GM18519 (cell line): ENCODE measurements at regions not wholly inside any gene's neighbourhood (a gene's known extent, or its start where the extent isn't known, plus 50 kb on each side); places are given as distances from the start of the nearest gene placed in this dataset.

Source experiments
- ATAC-seq: cut with Tn5 transposase; IDR thresholded peaks from one replicate; pipeline ENCODE4 v1.9.1; 2021; ENCODE audit warnings: mild to moderate bottlenecking, moderate library complexity; ENCODE audit not compliant: unreplicated experiment, low FRiP score

GRCh38 chr2:163302141-163302540 lies 433.7 kb downstream of the FIGN start:
- ATAC-seq, result no peak

- no peak for ATAC-seq
Measured at GRCh38 chr2:163291790-163292189, 444.0 kb downstream of the FIGN start.

DNA sequence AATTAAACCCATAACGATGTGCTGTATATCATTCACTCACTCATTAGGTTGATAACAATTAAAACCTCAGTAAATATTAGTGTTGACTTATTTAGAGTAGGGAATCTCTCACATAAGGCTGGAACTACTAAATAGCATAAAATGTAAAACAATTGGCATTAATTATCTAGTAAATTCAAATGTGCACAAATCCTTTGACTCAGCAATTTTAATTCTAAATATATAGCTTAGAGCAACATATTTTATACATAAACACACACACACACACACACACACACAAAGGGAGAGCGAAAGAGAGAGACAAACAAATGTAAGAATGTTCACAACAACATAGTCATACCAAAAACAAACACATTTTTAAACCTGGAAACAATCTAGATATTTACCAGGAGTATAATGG lies 443.1 kb upstream of the KCNH7 start:
- no peak for ATAC-seq

GRCh38 chr2:163269374-163270021 lies 430.9 kb upstream of the KCNH7 start:
- no peak for ATAC-seq

GRCh38 chr2:163266772-163267171 lies 428.2 kb upstream of the KCNH7 start:
- no peak for ATAC-seq

DNA sequence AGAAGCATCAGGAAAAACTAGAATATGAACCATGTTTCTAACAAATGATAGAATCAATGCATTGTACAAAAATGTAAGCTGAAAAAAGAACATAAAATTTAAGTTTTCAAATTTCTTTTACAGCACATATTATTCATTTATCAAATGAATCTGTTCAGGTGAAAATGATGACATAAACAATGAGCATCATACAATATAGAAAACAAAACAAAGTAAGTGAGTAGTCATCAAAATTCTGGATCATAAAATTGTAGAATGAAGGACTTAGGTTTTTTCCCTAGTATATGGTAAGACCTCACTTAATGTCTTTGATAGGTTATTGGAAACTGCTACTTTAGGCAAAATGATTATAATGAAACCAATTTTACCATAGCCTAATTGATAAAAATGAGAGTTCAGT lies 427.0 kb upstream of the KCNH7 start:
- no peak for ATAC-seq

DNA sequence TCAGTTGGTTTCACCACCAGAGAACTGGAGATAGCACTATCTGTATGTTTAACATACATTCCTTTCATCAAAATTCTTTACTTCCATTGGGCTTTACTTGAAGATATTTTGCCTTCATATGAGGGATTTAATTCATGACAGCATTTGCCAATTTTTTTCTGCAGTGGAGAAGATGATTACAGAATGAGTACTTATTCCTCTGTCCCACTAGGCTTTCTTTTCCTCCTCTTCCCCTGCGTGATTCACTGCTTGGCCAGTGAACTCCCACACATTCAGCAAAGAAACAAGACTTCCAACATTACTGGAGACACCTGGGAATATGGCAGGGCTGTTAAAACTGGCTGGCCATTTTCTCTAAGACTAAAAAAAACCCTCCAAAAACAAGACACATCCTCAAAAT lies 425.8 kb upstream of the KCNH7 start:
- ATAC-seq, result no peak

GRCh38 chr2:163259489-163259888 lies 420.9 kb upstream of the KCNH7 start:
- no peak for ATAC-seq

DNA sequence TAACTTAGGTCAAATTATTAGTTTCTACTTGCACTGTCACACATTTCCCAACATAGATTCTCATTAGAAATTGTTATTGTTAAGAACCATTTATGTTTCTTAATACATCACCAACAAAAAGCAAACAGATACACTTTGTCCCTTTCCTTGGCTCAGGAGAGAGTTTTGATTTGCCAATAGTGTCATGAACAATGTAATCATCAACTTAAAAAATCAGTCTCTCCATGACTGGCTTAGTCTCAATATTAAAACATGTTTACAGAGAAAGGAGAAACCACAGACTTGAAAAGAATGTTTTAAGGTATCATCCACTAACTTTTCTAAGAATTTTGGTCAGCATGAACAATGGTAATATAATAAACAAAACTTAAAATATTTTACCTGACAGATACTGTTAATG lies 416.5 kb upstream of the KCNH7 start:
- no peak for ATAC-seq

DNA sequence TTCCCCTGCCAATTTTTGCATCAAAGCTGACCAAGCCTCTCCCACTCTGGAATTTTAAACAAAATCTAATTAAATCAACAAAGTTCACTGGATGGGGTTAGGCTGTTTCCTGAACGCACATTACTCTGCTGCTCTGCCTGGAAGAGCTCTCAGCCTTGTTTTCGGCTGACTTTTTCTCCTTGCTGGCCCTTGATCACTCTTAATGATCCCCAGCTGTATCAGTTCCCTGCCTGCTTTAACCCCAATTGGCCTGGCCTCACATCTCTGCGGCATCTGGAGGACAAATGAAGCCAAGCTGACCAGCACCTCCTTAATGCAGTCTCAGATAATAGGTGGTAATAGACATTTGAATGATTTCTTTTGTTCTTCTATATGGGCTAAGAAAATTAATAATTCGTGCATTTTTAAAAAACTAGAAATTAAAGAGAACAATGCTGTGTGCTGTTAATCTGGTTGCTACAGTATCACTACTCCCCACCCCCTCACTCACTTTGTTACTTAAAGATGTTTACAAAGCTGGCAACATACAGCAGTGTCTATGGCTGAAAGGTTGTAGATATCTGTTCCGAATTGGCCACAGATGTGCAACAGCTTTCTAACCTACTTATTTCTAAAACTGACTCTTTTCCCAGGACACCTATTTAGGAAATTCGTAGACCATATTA lies 415.2 kb upstream of the KCNH7 start:
- no peak for ATAC-seq

DNA sequence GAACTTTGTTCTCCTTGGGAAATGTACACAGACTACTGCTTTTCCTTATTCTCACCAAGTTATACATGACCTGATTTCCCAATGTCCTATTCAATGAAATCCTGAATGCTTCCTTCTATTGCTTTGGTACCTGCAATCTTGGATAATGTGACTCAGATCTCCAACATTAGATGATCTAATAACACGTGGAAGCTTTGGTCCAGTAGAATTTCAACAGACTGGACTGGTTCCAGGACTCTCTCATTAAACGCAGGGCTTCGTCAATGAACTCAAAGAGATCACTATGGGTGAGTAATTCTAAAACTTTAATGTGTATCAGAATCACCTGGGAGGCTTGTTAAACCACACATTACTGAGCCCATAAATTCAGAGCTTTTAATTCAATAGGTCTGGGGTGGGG lies 413.6 kb upstream of the KCNH7 start:
- no peak for ATAC-seq

GRCh38 chr2:163248376-163249253 lies 410.0 kb upstream of the KCNH7 start:
- ATAC-seq, result no peak

DNA sequence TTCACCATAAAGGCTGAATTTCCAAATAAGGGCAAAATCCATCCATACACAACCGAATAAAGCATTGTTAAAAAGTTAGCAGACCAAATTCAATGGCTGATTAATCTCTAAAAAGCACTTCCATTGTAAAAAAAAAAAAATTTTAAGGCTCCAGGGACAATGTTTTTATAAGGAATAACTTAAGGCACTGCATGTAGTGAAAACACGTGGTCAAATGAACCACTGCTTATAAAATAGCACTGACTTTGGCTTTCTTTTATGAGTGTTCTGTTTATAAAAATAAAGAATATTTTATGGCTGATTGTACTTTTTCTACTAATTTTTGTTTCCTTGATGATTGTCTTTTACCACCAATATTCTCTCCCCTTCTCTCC lies 409.3 kb upstream of the KCNH7 start:
- ATAC-seq, result no peak

GRCh38 chr2:163247156-163247846 lies 408.7 kb upstream of the KCNH7 start:
- ATAC-seq, result no peak

GRCh38 chr2:163246135-163246534 lies 407.6 kb upstream of the KCNH7 start:
- ATAC-seq, result no peak

GRCh38 chr2:163236553-163236952 lies 398.0 kb upstream of the KCNH7 start:
- ATAC-seq, result no peak

- no peak for ATAC-seq
Measured at GRCh38 chr2:163231666-163232065, 393.1 kb upstream of the KCNH7 start.

GRCh38 chr2:163213661-163214081 lies 375.1 kb upstream of the KCNH7 start:
- ATAC-seq, result no peak

GRCh38 chr2:163210430-163210918 lies 371.9 kb upstream of the KCNH7 start:
- ATAC-seq, result no peak

- no peak for ATAC-seq
Measured at GRCh38 chr2:163207693-163208370, 369.3 kb upstream of the KCNH7 start.
